Spleen (tissue), 11 donors: ENCODE measurements at regions not wholly inside any gene's neighbourhood (a gene's known extent, or its start where the extent isn't known, plus 50 kb on each side); places are given as distances from the start of the nearest gene placed in this dataset.

ENCODE experiments used
- DNase-seq: peaks from one replicate; pipeline ENCODE4 v3.0.0-alpha.2; 2020
- H3K27ac ChIP-seq, 8 donors: fragments of 200-600 bp; sonication (generic) in 7 of 8; 1 replicate in 4 of 8; 2 replicates in 4 of 8; pipeline versions ENCODE4 v1.5.0 to v1.8.0; 2016 to 2021; ENCODE audit warnings: inconsistent platforms in 4 of 8, mild to moderate bottlenecking in 4 of 8, moderate library complexity in 1 of 8
- H3K27me3 ChIP-seq, 7 donors: fragments of 200-600 bp; sonication (generic) in 6 of 7; replicated peaks in 1 of 7; 1 replicate in 4 of 7; 2 replicates in 3 of 7; pipeline versions ENCODE4 v1.5.0 to v1.8.0; 2016 to 2021; ENCODE audit warnings: inconsistent platforms in 3 of 7, mild to moderate bottlenecking in 1 of 7
- H3K36me3 ChIP-seq, 6 donors: fragments of 200-600 bp; sonication (generic) in 5 of 6; 1 replicate in 4 of 6; 2 replicates in 2 of 6; pipeline versions ENCODE4 v1.5.0 to v1.8.0; 2016 to 2021; ENCODE audit warnings: inconsistent platforms in 2 of 6
- H3K4me1 ChIP-seq, 6 donors: fragments of 200-600 bp; sonication (generic) in 5 of 6; 1 replicate in 3 of 6; 2 replicates in 3 of 6; pipeline versions ENCODE4 v1.5.0 to v1.8.0; 2016 to 2021; ENCODE audit warnings: inconsistent platforms in 3 of 6
- H3K4me3 ChIP-seq, 8 donors: fragments of 200-600 bp; sonication (generic) in 7 of 8; 1 replicate in 4 of 8; 2 replicates in 4 of 8; pipeline versions ENCODE4 v1.5.0 to v1.8.0; 2016 to 2021; ENCODE audit warnings: inconsistent platforms in 4 of 8, mild to moderate bottlenecking in 4 of 8, moderate library complexity in 2 of 8
- H3K9me3 ChIP-seq, 8 donors: fragments of 200-600 bp; sonication (generic) in 7 of 8; 1 replicate in 4 of 8; 2 replicates in 4 of 8; pipeline versions ENCODE4 v1.5.0 to v1.8.0; 2016 to 2021; ENCODE audit warnings: inconsistent platforms in 4 of 8
- POLR2A ChIP-seq, 3 donors: fragments of 450-650 bp; IDR thresholded peaks; one replicate each; pipeline ENCODE4 v1.5.1; 2017; ENCODE audit warnings: antibody characterized with exemption in 3 of 3, mild to moderate bottlenecking in 1 of 3
- POLR2AphosphoS5 ChIP-seq, 3 donors: sonication (generic); formaldehyde crosslinking; IDR thresholded peaks; one replicate each; pipeline ENCODE4 v1.5.1; 2017; ENCODE audit warnings: antibody characterized with exemption in 3 of 3
- WGBS, 5 donors: extraction: QIAGEN DNeasy Blood & Tissue Kit in 3 of 5; methylation state at CpG; one replicate each; pipeline versions ENCODE4 v1.1.5 to v1.1.7; 2013 to 2018; 5-methylcytosine and 5-hydroxymethylcytosine counted together
- intact Hi-C: fragments of 100-400 bp; cut with DNase I; formaldehyde crosslinking; loops from one replicate; pipeline ENCODE4 v1.15.0; 2023; ENCODE audit warnings: low total_unique reads
- TF ChIP-seq, protein P1 (sequence below), 11 experiments: fragments of 200-600 bp in 7 of 11; fragments of 450-650 bp in 4 of 11; sonication (generic) in 4 of 11; IDR thresholded peaks in 8 of 11; conservative IDR thresholded peaks in 3 of 11; 1 replicate in 7 of 11; 2 replicates in 4 of 11; pipeline versions ENCODE4 v1.4.0 to v1.8.0; 2016 to 2021; ENCODE audit warnings: antibody characterized with exemption in 11 of 11, inconsistent platforms in 4 of 11, mild to moderate bottlenecking in 1 of 11
- donor health status: healthy with polysubstance abuse.
- donor health status: DM: no; HTN: no; CAD: no; lungs with moderate emphysema.
- donor health status: DM: no; HTN: no; CAD: no.
- donor health status: Bipolar disorder and iron deficiency.
- donor health status: healthy.
- donor health status: DM: no; HTN: no; CAD: no.
- donor health status: DM: yes; HTN: yes; CAD: no.

DNA sequence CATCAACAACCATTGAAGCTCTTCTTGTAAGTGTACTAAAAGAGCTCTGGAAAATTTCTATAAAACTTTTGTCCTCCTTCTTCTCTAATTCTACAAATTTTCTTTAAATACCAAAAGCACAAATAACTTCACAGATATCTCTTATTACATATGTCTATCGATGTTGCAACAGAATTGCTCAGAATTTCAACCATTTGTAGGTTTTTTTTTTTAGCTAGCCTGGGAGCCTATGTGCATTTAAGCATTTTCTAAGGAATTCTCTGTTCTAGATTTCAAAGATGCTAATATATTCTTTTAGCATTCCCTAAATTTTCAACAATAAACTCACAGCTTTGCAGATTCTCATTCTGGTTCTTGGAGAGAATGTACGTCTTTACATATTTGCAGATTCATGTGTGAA is 774.3 kb upstream of the NR2F2 start:
- DNase-seq, result no peak
- H3K9me3 ChIP-seq, result no peaks in the 10 kb centered on the region
- no peaks in the 10 kb centered on the region for H3K36me3 ChIP-seq
- TF ChIP-seq, protein P1, sequence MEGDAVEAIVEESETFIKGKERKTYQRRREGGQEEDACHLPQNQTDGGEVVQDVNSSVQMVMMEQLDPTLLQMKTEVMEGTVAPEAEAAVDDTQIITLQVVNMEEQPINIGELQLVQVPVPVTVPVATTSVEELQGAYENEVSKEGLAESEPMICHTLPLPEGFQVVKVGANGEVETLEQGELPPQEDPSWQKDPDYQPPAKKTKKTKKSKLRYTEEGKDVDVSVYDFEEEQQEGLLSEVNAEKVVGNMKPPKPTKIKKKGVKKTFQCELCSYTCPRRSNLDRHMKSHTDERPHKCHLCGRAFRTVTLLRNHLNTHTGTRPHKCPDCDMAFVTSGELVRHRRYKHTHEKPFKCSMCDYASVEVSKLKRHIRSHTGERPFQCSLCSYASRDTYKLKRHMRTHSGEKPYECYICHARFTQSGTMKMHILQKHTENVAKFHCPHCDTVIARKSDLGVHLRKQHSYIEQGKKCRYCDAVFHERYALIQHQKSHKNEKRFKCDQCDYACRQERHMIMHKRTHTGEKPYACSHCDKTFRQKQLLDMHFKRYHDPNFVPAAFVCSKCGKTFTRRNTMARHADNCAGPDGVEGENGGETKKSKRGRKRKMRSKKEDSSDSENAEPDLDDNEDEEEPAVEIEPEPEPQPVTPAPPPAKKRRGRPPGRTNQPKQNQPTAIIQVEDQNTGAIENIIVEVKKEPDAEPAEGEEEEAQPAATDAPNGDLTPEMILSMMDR (IDR thresholded peaks at IDR 0.05 in 8 of 11, conservative IDR thresholded peaks at IDR 0.05 in 3 of 11), result no peak
- no peaks in the 10 kb centered on the region for H3K4me1 ChIP-seq
- 76 to 89% (median 83%) methylated on average over 2 of the region's 2 CpGs for WGBS, 5 donors
- intact Hi-C loops, result no loop called here
- no peak overlapping the region for H3K4me3 ChIP-seq
- H3K27me3 ChIP-seq, result peaks cover 0 to 4% (median 0%) of the 10 kb centered on the region in 7 donors
- no peak overlapping the region for H3K27ac ChIP-seq

DNA sequence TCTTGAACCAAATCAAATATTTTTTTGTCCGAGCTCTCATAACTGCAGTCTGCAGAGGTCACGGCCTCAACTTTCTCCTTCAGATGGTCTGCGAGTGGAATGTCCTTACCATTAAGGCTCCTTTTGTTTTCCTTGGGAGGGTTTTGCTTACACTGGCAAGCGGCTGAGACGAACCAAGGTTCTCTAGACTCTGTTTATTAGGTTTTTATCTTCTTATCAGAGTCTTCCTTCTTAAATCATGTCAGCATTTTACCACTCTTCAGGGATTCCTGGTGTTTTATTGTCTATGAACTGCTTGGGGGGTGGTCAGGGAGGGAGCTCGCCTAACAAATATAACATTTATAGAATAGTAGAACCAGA is 773.7 kb upstream of the NR2F2 start:
- intact Hi-C loops, result no loop called here
- no peak overlapping the region for H3K4me3 ChIP-seq
- no peaks in the 10 kb centered on the region for H3K9me3 ChIP-seq
- WGBS, 5 donors, result 47 to 56% (median 51%) methylated on average over 6 of the region's 6 CpGs
- no peaks in the 10 kb centered on the region for H3K4me1 ChIP-seq
- H3K27ac ChIP-seq, result no peak overlapping the region
- H3K36me3 ChIP-seq, result no peaks in the 10 kb centered on the region
- TF ChIP-seq POLR2AphosphoS5 (IDR thresholded peaks at IDR 0.05), result no peak
- no peak for TF ChIP-seq POLR2A (IDR thresholded peaks at IDR 0.05)
- H3K27me3 ChIP-seq, result peaks cover 0 to 4% (median 0%) of the 10 kb centered on the region in 7 donors
- no peak for DNase-seq

DNA sequence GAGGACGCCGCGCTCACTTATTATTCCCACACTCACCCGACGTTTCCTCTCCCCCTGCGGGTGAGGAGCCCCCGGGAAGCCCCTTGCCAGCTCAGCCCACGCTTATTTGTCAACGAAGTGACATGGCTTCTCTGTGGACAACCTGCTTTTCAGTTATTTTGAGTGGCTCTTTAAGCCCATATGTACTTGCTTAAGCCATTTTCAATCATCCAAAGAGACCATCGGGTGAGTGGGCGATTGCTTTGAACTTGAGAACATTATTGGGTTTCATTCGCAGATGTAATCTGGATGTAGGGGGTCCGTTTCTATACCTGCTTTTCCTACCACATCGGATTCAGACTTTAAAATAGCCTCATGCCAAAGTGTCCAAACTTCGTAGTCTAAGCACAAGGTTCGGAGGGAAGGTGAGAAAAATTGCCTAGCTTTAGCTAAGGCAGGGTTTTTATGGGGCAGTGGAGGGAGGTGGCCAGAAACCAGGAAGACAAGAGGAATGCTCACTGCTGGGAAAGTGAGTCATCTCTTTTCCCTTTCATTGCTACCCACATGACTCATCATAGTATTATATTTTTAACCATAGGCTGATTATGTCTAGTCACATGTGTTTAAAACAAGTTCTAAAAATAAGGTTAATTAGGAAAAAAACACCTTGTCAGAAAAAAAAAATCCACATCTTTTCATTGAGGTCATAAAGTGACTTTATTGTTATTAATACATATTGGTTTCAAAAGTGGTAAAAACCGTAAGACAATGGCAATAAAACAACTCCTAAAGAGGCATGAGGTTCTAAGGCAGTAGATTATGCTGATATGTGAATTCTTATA is 773.1 kb upstream of the NR2F2 start:
- H3K36me3 ChIP-seq, result no peaks in the 10 kb centered on the region
- H3K4me3 ChIP-seq, result no peak overlapping the region
- DNase-seq, result no peak
- no peaks in the 10 kb centered on the region for H3K4me1 ChIP-seq
- no peaks in the 10 kb centered on the region for H3K9me3 ChIP-seq
- WGBS, 5 donors, result 64 to 69% (median 68%) methylated on average over 17 of the region's 17 CpGs
- no peak overlapping the region for H3K27ac ChIP-seq
- H3K27me3 ChIP-seq, result peaks cover 0 to 4% (median 0%) of the 10 kb centered on the region in 7 donors
- TF ChIP-seq POLR2AphosphoS5 (IDR thresholded peaks at IDR 0.05), result no peak
- TF ChIP-seq POLR2A (IDR thresholded peaks at IDR 0.05), result no peak
- TF ChIP-seq, protein P1 (IDR thresholded peaks at IDR 0.05 in 8 of 11, conservative IDR thresholded peaks at IDR 0.05 in 3 of 11), result no peak
- intact Hi-C loops, result no loop called here

DNA sequence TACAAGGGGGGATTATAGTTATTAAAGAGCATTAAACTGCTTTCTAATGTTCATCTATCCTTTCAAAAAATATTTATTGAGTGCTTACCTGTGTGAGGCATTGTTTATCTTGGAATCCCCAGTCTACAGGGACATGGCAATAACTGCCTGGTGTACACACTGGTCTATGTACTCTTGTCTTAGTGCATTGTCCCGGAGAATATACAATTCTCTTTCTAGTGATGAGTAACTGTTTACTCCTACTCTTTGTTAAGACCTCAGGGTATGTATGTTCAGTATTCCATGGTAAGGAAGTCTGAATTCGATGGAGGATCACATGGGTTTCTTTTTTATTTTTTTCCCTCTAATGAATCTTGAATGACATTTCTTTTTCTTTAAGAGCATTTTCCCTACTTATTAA is 772.4 kb upstream of the NR2F2 start:
- H3K9me3 ChIP-seq, result no peaks in the 10 kb centered on the region
- TF ChIP-seq, protein P1 (IDR thresholded peaks at IDR 0.05 in 8 of 11, conservative IDR thresholded peaks at IDR 0.05 in 3 of 11), result no peak
- TF ChIP-seq POLR2A (IDR thresholded peaks at IDR 0.05), result no peak
- TF ChIP-seq POLR2AphosphoS5 (IDR thresholded peaks at IDR 0.05), result no peak
- peaks cover 0 to 4% (median 0%) of the 10 kb centered on the region in 7 donors for H3K27me3 ChIP-seq
- H3K4me1 ChIP-seq, result no peaks in the 10 kb centered on the region
- DNase-seq, result no peak
- no peak overlapping the region for H3K27ac ChIP-seq
- H3K4me3 ChIP-seq, result no peak overlapping the region
- no peaks in the 10 kb centered on the region for H3K36me3 ChIP-seq
- intact Hi-C loops, result no loop called here
- 76 to 89% (median 80%) methylated on average over 2 of the region's 2 CpGs for whole genome bisulfite sequencing, 5 donors
